Pons (tissue), 1 donor: ENCODE measurements at regions not wholly inside any gene's neighbourhood (a gene's known extent, or its start where the extent isn't known, plus 50 kb on each side); places are given as distances from the start of the nearest gene placed in this dataset.

Source experiments
- DNase-seq: peaks from one replicate; pipeline ENCODE4 v3.0.0-alpha.2; 2016; ENCODE audit warnings: low spot score

- DNase-seq, result no peak
Measured at GRCh38 chr3:73954506-73954905, 329.8 kb upstream of the PDZRN3 start.

DNA sequence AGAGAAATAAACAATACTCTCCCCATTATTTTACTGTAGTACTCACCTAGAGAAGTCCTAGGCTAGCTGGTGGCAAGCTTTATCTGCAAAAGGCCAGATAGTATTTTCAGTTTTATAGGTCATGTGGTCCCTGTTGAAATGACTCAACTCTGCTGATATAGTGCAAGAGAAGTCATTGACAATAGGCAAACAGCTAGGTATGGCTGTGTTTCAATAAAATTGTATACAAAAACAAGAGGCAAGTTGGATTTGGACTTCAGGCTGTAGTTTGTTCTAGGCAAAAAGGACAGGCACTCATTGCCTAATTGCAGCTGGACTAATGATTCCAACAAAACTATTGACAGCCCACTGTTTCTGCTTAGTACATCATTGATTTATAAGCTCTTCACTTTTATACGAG is 328.0 kb upstream of the PDZRN3 start:
- no peak for DNase-seq

DNA sequence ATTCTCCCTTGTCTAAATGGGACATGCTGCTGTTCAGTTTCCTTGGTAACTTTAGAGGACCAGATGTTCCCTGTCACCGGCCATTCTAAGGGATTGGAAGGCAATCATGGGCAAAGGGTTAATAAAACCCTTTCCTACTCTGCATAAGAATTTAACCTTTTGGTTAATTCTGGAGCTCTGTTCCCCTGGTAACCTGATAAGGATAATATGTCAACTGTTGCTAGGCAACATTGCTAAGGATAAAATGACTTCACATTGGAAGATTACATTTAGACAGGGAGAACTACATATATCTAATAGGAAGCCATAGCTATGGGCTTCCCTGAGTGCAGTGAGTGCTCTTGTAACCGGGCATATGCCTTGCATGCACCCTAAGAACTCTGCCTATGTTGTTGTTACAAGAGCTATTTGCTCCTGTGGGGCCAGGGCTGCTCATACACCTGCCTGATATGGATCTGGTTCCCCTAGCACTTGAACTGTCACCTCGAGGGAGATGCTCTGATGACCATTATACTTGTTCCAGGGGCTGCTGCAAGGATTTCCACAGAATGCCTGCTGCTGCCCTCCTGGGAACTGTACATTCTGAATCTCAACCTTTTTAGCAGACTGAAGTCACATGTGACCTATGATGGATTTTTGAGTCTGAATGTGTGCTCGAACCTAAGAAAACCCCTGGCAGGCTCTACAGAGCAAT is 326.3 kb upstream of the PDZRN3 start:
- DNase-seq, result no peak

GRCh38 chr3:73945541-73945940 is 320.8 kb upstream of the PDZRN3 start:
- DNase-seq, result no peak

DNA sequence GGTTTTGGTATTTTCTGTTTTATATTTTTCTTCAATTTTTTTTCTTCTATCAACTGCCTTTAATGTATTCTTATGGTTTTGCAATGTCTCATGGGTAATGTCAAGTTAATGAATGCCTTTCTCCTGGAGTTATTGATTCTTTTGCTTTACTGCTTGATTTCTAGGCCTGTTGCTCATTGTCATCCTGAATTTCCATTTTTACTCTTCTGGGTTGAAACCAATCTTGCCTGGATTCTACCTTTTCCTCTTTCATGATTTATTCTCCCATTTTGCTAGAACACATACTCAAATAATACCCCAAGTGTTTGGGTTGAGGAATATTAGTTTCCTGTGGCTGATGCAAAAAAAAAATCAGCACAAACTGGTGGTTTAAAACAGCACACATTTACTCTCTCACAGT is 315.2 kb upstream of the PDZRN3 start:
- no peak for DNase-seq

DNA sequence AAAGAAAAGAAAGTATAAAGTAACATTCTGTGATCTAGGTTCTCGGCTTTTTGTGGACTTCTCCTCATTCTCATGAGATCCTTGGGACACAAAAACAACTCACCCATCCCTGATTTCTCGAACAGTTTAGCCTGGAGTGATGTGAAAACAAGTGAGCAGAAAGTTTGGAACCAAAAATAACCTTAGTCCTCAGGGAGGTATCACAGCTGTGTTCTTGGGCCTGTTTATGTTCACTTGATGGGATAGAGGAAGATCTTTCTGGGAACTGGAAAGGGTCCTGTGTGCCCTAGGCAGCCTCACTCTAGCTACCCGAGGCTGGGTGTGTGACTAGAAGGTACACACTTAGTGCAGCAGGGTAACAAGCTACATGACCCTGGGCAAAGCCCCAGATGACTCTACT is 308.8 kb upstream of the PDZRN3 start:
- DNase-seq, result no peak

DNA sequence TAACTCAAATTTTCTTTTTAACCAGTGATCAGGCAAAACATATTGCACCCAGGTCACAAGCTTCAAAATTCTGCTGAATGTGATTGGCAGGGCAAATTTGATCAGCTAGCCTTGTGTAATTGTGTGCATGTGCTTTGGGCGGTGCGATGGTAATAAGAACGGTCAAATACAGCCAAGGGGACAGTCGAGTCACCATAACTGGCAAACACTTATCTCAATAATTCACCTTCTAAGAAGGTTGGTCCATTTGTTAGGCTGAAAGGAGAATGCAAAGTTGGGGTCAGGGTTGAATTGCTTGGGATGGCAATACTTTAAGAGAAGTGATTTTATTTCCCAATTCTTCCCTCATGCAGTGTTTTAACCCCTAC is 302.4 kb upstream of the PDZRN3 start:
- no peak for DNase-seq

- DNase-seq, result no peak
Measured at GRCh38 chr3:73926360-73927202, 301.8 kb upstream of the PDZRN3 start.

- no peak for DNase-seq
Measured at GRCh38 chr3:73925011-73925410, 300.3 kb upstream of the PDZRN3 start.

DNA sequence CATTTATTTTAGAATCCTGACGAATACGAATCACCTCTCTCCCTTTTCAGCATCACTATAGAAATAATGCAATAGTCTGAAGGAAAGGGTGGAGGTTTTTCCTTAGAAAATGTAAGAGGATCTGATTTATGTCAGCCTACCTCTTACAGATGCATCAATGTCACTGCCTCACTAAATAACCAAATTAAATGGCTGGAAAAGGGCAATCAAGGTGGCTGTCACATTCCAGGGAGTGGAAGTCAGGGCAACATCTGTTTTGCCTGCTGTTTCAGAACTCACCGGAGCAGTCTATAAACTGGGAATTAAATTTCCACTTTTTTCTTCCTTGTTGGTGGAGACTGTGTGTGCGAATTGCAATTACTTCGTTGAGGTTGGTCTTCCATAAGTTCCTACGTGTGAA is 299.3 kb upstream of the PDZRN3 start:
- DNase-seq, result no peak

DNA sequence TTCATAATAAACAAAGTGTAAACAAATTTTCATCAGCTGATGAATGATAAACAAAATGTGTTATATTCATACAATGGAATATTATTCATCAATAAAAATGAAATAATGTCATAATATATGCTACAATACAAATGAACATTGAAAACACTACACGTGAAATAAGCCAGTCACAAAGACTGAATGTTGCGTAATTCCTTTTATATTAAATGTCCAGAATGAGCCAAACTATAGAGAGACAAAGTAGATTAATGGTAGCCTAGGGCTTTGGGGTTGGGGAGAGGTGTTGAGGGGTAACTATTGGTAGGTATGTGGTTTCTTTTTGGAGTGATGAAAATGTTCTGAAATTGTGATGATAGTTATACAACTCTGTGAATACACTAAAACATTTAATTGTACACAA is 292.9 kb upstream of the PDZRN3 start:
- no peak for DNase-seq

GRCh38 chr3:73915886-73916285 is 291.1 kb upstream of the PDZRN3 start:
- no peak for DNase-seq

DNA sequence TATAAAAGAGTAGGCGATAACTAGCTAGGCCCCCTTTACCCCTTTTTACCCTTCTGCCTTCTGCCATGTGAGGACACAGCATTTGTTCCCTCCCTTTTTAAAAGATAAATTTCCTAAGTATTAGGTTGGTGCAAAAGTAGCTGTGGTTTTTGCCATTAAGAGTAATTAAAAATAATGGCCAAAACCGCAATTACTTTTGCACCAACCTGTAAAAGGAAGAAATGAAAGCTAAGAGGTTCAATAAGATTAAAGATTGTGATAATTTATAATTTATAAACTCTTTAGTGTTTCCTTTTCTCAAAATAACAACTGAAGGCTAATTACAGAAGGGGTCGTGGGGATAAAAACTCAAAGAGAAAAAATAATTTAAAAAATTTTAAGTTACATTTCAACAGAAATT is 283.5 kb upstream of the PDZRN3 start:
- DNase-seq, result no peak

GRCh38 chr3:73901686-73902085 is 276.9 kb upstream of the PDZRN3 start:
- DNase-seq, result no peak

DNA sequence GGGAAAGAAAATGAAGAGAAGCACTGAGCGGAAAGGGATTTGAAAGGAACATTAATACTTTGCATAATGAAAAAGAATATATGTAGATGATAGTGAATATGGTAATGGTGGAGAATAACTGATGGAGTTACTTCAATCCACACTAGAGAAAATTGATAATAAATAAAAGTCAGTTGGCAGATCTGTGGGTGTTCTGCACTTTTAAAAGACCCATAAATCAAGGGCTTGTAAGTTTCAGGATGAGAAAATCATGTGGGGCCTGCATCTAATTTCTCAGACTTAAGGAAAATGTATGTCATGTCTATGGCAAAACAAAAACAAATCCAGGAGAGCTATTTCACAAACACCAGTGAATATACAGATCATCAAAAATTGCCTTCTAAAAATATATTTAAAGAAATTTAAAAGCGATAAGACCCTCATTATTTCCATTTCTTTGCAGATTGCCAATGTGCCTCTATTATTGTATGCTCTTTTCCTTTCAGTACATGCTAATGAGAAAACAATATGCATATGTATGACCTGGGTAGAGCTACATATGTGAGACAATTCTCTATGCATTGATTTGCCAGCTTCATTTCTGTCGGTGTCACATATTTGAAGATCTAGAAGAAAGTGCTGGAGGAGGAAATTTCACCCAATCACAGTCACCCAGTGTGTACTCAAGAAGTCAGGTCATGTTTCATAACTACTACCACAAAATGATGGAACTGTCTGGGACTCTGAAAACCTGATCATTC is 269.9 kb upstream of the PDZRN3 start:
- DNase-seq, result no peak

DNA sequence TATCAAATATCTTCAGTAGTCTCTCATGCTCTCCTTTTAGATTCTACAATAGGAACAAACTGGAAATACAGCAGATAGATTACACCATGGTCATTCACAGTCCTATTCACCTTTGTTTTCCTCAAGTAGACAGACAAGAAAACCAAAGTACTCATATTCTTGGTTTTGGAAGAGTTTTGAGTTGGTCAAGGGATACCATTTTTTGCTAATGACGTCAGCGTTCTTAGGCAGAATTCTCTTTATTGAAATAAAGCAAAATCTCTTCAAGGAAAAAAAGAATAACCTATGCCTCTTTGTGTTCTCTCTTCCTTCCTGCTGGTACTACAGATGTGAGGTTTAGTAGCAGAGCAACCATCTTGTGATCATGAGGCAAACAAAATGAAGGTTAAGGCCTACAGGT is 268.3 kb upstream of the PDZRN3 start:
- no peak for DNase-seq

DNA sequence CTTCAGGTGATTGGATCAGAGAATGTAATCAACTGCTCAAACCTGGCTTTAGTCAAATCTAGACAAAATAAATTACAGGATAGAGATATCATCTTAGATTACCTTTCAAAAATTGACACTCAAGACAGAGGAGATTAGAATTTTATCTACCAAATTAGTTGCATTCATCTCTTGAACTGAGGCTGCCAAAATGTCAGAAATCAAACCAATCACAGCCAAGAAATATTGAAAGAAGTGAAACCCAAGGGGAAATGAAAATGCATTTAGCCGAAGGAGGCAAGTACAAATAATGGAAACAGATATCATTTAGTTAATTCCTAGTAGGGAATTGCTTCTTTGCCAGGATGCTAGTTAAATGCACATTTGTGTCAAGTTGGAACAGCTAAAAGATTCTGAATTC is 261.1 kb upstream of the PDZRN3 start:
- no peak for DNase-seq

DNA sequence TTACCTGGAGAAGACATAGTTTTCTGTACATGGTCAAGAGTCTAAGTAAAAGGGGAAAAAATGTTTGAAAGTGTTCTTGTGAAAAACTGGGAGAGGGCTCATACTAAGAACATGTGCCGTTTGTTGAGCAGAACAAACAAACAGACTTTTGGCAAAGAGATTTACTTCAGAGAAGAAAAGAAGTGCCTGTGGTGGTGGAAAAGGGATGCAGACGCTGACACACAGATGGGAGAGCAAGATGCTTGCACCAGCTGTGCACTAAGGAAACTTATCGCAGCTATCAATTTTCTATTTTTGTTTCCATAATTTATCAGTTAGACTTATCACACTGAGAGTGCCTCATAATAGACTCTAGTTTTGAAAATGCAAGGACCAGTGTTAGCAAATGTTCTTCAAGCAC is 259.6 kb upstream of the PDZRN3 start:
- no peak for DNase-seq

GRCh38 chr3:73883497-73883896 is 258.8 kb upstream of the PDZRN3 start:
- DNase-seq, result no peak

- DNase-seq, result no peak
Measured at GRCh38 chr3:73874606-73875369, 250.0 kb upstream of the PDZRN3 start.

GRCh38 chr3:73874161-73874560 is 249.4 kb upstream of the PDZRN3 start:
- DNase-seq, result no peak

DNA sequence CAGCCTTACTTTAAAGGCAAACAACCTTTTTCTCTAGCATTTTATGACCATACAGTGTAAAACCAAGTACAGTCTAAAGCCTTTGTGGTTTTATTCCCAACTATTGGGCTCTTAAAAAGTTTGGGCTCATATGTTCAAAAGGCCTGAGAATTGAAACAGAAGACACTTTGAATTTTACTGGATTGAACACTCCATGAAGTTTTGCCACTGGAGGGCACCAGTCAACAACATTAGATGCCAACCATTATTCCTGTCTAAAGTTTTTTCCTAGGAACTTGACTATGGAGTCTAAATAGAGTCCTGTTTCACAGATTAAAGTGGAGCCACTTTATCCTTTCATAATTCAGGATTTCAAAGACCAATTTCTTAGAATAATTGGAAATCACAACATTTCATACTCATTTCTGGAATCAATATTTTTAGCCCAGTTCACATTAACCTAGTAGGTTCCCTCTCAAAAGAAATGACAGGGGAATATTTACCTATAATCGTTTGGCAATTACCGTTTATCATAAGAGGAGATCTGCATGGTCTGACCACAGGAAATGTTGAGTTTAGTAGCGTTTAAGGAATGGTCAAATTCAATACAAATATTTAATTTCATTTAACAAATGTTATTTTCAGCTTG is 244.1 kb upstream of the PDZRN3 start:
- DNase-seq, result peak; percentile 70
